Psoas muscle (tissue), 7 donors: ENCODE measurements at regions not wholly inside any gene's neighbourhood (a gene's known extent, or its start where the extent isn't known, plus 50 kb on each side); places are given as distances from the start of the nearest gene placed in this dataset.

Source experiments
- ATAC-seq, 4 donors: fragments of 200-7000 bp; cut with Tn5 transposase; one replicate each; pipeline ENCODE4 v1.9.1; 2020; ENCODE audit warnings: moderate library complexity in 3 of 4, mild to moderate bottlenecking in 2 of 4
- DNase-seq, 2 donors: peaks; one replicate each; pipeline ENCODE4 v3.0.0-alpha.2; 2020
- H3K27ac ChIP-seq: fragments of 200-600 bp; one replicate; pipeline ENCODE4 v1.8.0; 2022
- H3K27me3 ChIP-seq, 3 donors: fragments of 200-600 bp in 1 of 3; one replicate each; pipeline versions ENCODE4 v1.6.1 to v1.8.0; 2013 to 2022; ENCODE audit warnings: low read length in 2 of 3, mild to moderate bottlenecking in 2 of 3, moderate library complexity in 1 of 3; ENCODE audit not compliant: insufficient read depth in 3 of 3
- H3K36me3 ChIP-seq, 2 donors: fragments of 200-600 bp in 1 of 2; one replicate each; pipeline versions ENCODE4 v1.6.1 to v1.8.0; 2013 to 2022; ENCODE audit warnings: low read depth in 1 of 2, mild to moderate bottlenecking in 1 of 2, moderate library complexity in 1 of 2; ENCODE audit not compliant: insufficient read depth in 1 of 2
- H3K4me1 ChIP-seq: fragments of 200-600 bp; one replicate; pipeline ENCODE4 v1.8.0; 2022
- H3K4me3 ChIP-seq: fragments of 200-600 bp; one replicate; pipeline ENCODE4 v1.8.0; 2022; ENCODE audit warnings: mild to moderate bottlenecking
- H3K9me3 ChIP-seq: fragments of 200-600 bp; one replicate; pipeline ENCODE4 v1.8.0; 2022
- WGBS, 3 donors: extraction: QIAGEN DNeasy Blood & Tissue Kit; methylation state at CpG; one replicate each; pipeline versions ENCODE4 v1.1.6 to v1.1.7; 2013; 5-methylcytosine and 5-hydroxymethylcytosine counted together
- intact Hi-C, 2 donors: fragments of 100-400 bp; cut with DNase I; formaldehyde crosslinking; loops; one replicate each; pipeline versions ENCODE4 v1.11.0 to v1.14.2; 2022
- TF ChIP-seq, protein P1 (sequence below): fragments of 200-600 bp; IDR thresholded peaks from one replicate; pipeline ENCODE4 v1.8.0; 2022; ENCODE audit warnings: antibody characterized with exemption
- donor health status: healthy with polysubstance abuse.
- donor health status: DM: no; HTN: no; CAD: no; lungs with moderate emphysema.
- donor health status: Bipolar disorder and iron deficiency.
- donor health status: healthy.
- donor health status: DM: yes; HTN: yes; CAD: no.
- donor health status: DM: no; HTN: no; CAD: no.
- donor health status: DM: yes; HTN: yes; CAD: no.

DNA sequence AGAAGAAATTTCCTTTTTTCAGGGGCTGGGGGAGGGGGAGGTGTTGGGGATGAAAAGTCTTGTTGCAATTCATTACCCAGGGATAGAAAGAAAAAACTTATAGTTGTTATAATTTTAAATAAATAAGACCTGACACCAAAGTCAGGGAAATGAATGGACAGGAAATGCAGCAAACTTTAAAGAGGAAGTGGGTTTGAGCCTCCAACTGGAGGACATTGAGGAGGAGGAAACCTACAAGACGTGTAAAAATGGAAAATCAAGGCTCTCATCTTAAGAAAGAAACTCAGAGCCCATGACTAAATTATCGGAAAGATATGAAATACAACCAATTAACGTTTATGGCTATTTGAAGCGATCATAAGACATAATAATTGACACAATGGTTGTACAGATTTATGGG, 54.4 kb downstream of the NIBAN1 start:
- Histone ChIP-seq H3K4me3 (no peak overlapping the region), H3K36me3 (no peaks in the 10 kb centered on the region), H3K27me3 (no peaks in the 10 kb centered on the region), H3K4me1 (peaks cover 6% of the 10 kb centered on the region), H3K27ac (peak overlapping the region; percentile 9), H3K9me3 (peaks cover 5% of the 10 kb centered on the region)
- intact Hi-C loops: no loop called here
- 87 to 89% (median 89%) methylated on average over 4 of the region's 4 CpGs for WGBS, 3 donors
- ATAC-seq: no peak
- DNase-seq: no peak
- TF ChIP-seq, protein P1, sequence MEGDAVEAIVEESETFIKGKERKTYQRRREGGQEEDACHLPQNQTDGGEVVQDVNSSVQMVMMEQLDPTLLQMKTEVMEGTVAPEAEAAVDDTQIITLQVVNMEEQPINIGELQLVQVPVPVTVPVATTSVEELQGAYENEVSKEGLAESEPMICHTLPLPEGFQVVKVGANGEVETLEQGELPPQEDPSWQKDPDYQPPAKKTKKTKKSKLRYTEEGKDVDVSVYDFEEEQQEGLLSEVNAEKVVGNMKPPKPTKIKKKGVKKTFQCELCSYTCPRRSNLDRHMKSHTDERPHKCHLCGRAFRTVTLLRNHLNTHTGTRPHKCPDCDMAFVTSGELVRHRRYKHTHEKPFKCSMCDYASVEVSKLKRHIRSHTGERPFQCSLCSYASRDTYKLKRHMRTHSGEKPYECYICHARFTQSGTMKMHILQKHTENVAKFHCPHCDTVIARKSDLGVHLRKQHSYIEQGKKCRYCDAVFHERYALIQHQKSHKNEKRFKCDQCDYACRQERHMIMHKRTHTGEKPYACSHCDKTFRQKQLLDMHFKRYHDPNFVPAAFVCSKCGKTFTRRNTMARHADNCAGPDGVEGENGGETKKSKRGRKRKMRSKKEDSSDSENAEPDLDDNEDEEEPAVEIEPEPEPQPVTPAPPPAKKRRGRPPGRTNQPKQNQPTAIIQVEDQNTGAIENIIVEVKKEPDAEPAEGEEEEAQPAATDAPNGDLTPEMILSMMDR: no peak

- TF ChIP-seq, protein P1: no peak
- 90 to 94% (median 91%) methylated on average over 3 of the region's 3 CpGs for WGBS, 3 donors
- intact Hi-C loops: no loop called here
- Histone ChIP-seq H3K4me1 (peaks cover 18% of the 10 kb centered on the region), H3K27me3 (no peaks in the 10 kb centered on the region), H3K9me3 (no peaks in the 10 kb centered on the region), H3K4me3 (no peak overlapping the region), H3K36me3 (no peaks in the 10 kb centered on the region), H3K27ac (no peak overlapping the region)
- ATAC-seq: no peak
- DNase-seq: no peak
Observed at GRCh38 chr1:184915463-184916090, 58.7 kb downstream of the NIBAN1 start.

DNA sequence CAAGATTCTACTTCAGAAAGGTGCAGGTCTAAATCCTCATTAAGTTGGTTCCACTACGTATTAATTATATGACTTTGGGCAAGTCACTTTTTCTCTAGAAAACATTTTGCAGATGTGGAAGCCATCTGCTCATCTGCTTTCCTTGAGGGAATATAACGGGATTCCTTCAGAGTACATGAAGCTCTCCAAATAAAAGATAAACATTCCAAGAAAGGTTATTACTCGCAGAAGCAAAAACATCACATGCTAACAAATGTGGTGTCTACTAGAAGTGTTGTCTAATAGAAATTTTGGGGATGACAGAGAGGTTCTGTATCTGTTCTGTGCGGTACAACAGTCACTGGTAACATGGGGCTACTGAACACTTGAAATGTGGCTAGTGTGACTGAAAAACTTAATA, 60.2 kb downstream of the NIBAN1 start:
- peaks cover 30% of the 10 kb centered on the region for H3K4me1 ChIP-seq
- intact Hi-C loops: no loop called here
- H3K27me3 ChIP-seq: no peaks in the 10 kb centered on the region
- TF ChIP-seq, protein P1: no peak
- no peaks in the 10 kb centered on the region for H3K36me3 ChIP-seq
- no peak for ATAC-seq
- no peak overlapping the region for H3K4me3 ChIP-seq
- no peak for DNase-seq
- WGBS, 3 donors: 77 to 79% (median 78%) methylated on average over 4 of the region's 4 CpGs
- no peaks in the 10 kb centered on the region for H3K9me3 ChIP-seq
- peak overlapping the region; percentile 27 for H3K27ac ChIP-seq

DNA sequence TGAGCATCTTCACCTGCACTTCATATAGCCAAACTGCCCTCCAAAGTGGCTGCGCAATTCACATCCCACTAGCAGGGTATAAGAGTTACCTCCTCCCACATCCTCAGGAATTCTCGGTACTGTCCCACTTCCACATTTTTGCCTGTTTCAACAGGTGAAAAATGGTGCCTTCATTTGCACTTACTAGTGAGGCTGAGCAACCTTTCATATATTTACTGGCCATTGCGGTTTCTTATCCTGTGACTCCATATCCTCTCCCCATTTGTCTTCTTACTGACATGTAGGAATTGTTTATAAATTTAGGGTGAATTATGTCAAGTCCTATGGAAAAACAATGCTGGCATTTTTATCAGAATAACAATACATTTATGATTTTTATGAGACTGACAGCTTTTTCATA, 61.9 kb downstream of the NIBAN1 start:
- Histone ChIP-seq H3K4me1 (peaks cover 46% of the 10 kb centered on the region), H3K4me3 (no peak overlapping the region), H3K9me3 (no peaks in the 10 kb centered on the region), H3K27me3 (no peaks in the 10 kb centered on the region), H3K36me3 (no peaks in the 10 kb centered on the region), H3K27ac (no peak overlapping the region)
- no peak for DNase-seq
- ATAC-seq: no peak
- TF ChIP-seq, protein P1: no peak
- intact Hi-C loops: no loop called here
- 92 to 97% (median 97%) methylated on average over 3 of the region's 3 CpGs for WGBS, 3 donors

- 85 to 89% (median 87%) methylated on average over 2 of the region's 2 CpGs for WGBS, 3 donors
- no peak overlapping the region for H3K27ac ChIP-seq
Observed at GRCh38 chr1:184911830-184912229, 62.5 kb downstream of the NIBAN1 start.

More at GRCh38 chr1:184911830-184912229, 62.5 kb downstream of the NIBAN1 start:
- DNase-seq (no peak), ATAC-seq (no peak)
- TF ChIP-seq, protein P1: no peak
- no peaks in the 10 kb centered on the region for H3K27me3 ChIP-seq
- peaks cover 52% of the 10 kb centered on the region for H3K4me1 ChIP-seq
- no peaks in the 10 kb centered on the region for H3K36me3 ChIP-seq
- no peak overlapping the region for H3K4me3 ChIP-seq
- intact Hi-C loops: no loop called here
- H3K9me3 ChIP-seq: no peaks in the 10 kb centered on the region
